ENCODE measurements at regions not wholly inside any gene's neighbourhood (a gene's known extent, or its start where the extent isn't known, plus 50 kb on each side); places are given as distances from the start of the nearest gene placed in this dataset.
A peak's percentile ranks its signal among the peaks of the same experiment; 100 is the strongest.

GRCh38 chr17:45573924-45574770 is 83.6 kb upstream of the PLEKHM1 start:
- Histone ChIP-seq H4K20me1 (ENCODE audit: insufficient read depth, low read length) (peaks cover 8% of the 10 kb centered on the region; the same call in 1 of the 2 replicates), H2AK9ac (replicated peaks; ENCODE audit: low read depth, low read length, poor library complexity) (no peak overlapping the region), H2AK5ac (ENCODE audit: low read depth, low read length) (peak overlapping the region; percentile 76; the same call in 1 of the 2 replicates), H4K91ac (ENCODE audit: insufficient read depth, low read depth, low read length) (peak overlapping the region; percentile 53; the same call in 1 of the 2 replicates), H3K4ac (ENCODE audit: low read depth, low read length) (peak overlapping the region; percentile 82; the same call in 1 of the 2 replicates), H4K5ac (ENCODE audit: low read depth, low read length) (peak overlapping the region; percentile 8; the same call in 1 of the 2 replicates), H3K9me3 (ENCODE audit: control insufficient read depth, insufficient read depth, low read length) (no peaks in the 10 kb centered on the region), H2AFZ (replicated peaks; ENCODE audit: low read length, poor library complexity) (no peak overlapping the region), H3K27me3 (ENCODE audit: control insufficient read depth, insufficient read depth, low read length) (no peaks in the 10 kb centered on the region), H3K36me3 (ENCODE audit: control insufficient read depth, insufficient read depth, low read length) (no peaks in the 10 kb centered on the region), H3K9me1 (ENCODE audit: insufficient read depth, low read length) (peaks cover 13% of the 10 kb centered on the region), H3K27ac (ENCODE audit: insufficient read depth, low read length) (peak overlapping the region; percentile 41; the same call in 1 of the 2 replicates), H2BK20ac (ENCODE audit: low read depth, low read length) (peak overlapping the region; percentile 62; the same call in 1 of the 2 replicates), H3K4me2 (ENCODE audit: low read depth, low read length) (peak overlapping the region; percentile 61; the same call in 1 of the 2 replicates), H3K4me3 (ENCODE audit: insufficient read depth, low read depth, low read length) (no peak overlapping the region), H3K56ac (ENCODE audit: extremely low read depth, insufficient read depth, low read length) (no peak overlapping the region), H3K79me1 (ENCODE audit: low read depth in 1 of 2, low read length in 2 of 2) (peaks cover 31 to 43% of the 10 kb centered on the region in 2 experiments), H2BK5ac (ENCODE audit: low read depth, low read length, poor library complexity, severe bottlenecking) (peak overlapping the region; percentile 56), H3K9ac (ENCODE audit: low read depth, low read length) (no peak overlapping the region; the same call in 1 of the 2 replicates), H3K4me1 (ENCODE audit: control insufficient read depth, insufficient read depth, low read length) (peaks cover 8% of the 10 kb centered on the region), H2BK15ac (ENCODE audit: low read depth, low read length) (0 out of 3 replicates have a peak overlapping the region, but pooled peaks have one; percentile 62), H3K18ac (ENCODE audit: low read depth, low read length) (peak overlapping the region; percentile 50; the same call in 1 of the 2 replicates), H4K8ac (ENCODE audit: low read depth in 2 of 2, low read length in 2 of 2) (peak overlapping the region in 1 of 2 experiments; percentile 39; a peak in 1 of 4 replicates), H3K14ac (replicated peaks; ENCODE audit: low read depth, low read length) (peak overlapping the region; percentile 94), H2BK120ac (ENCODE audit: low read depth, low read length) (peak overlapping the region; percentile 82), H3K23ac (ENCODE audit: low read depth, low read length) (peak overlapping the region; percentile 78; the same call in 1 of the 2 replicates)
- POLR2A ChIA-PET (ENCODE audit: unreplicated experiment): no interaction called here
- DNase-seq: peak; percentile 88
- intact Hi-C loops (cut with micrococcal nuclease): no loop called here
- dilution Hi-C loops (cut with HindIII; ENCODE audit: low sequenced_read_pairs, unreplicated experiment): no loop called here
- in situ Hi-C loops (cut with MboI; ENCODE audit: low sequenced_read_pairs): no loop called here
- ATAC-seq (ENCODE audit: low read depth): peak; percentile 92
- CTCF ChIA-PET: no interaction called here
- TF ChIP-seq FOS (IDR thresholded peaks at IDR 0.05; ENCODE audit: low read depth, low read length): no peak
- peak; percentile 89 for TF ChIP-seq CEBPB (IDR thresholded peaks at IDR 0.05; ENCODE audit: low read depth, low read length)
- TF ChIP-seq MAFK (IDR thresholded peaks at IDR 0.05; ENCODE audit: low read depth, low read length): no peak
- peak; percentile 77 for TF ChIP-seq USF2 (IDR thresholded peaks at IDR 0.05; ENCODE audit: low read depth, low read length)
- no peak for TF ChIP-seq MXI1 (IDR thresholded peaks at IDR 0.05; ENCODE audit: borderline replicate concordance, low read depth, low read length)
- TF ChIP-seq RCOR1 (IDR thresholded peaks at IDR 0.05; ENCODE audit: insufficient replicate concordance, low read length): peak; percentile 24
- no peak for TF ChIP-seq POLR2A (IDR thresholded peaks at IDR 0.05; ENCODE audit: low read depth, low read length)
- no peak for TF ChIP-seq BHLHE40 (IDR thresholded peaks at IDR 0.05; ENCODE audit: low read depth, low read length)
- no peak for TF ChIP-seq NFE2L2 (IDR thresholded peaks at IDR 0.05; ENCODE audit: low read depth, low read length)
- TF ChIP-seq, protein P1, sequence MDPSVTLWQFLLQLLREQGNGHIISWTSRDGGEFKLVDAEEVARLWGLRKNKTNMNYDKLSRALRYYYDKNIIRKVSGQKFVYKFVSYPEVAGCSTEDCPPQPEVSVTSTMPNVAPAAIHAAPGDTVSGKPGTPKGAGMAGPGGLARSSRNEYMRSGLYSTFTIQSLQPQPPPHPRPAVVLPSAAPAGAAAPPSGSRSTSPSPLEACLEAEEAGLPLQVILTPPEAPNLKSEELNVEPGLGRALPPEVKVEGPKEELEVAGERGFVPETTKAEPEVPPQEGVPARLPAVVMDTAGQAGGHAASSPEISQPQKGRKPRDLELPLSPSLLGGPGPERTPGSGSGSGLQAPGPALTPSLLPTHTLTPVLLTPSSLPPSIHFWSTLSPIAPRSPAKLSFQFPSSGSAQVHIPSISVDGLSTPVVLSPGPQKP (IDR thresholded peaks at IDR 0.05; ENCODE audit: borderline replicate concordance, low read depth, low read length): no peak
- TF ChIP-seq, protein P2, sequence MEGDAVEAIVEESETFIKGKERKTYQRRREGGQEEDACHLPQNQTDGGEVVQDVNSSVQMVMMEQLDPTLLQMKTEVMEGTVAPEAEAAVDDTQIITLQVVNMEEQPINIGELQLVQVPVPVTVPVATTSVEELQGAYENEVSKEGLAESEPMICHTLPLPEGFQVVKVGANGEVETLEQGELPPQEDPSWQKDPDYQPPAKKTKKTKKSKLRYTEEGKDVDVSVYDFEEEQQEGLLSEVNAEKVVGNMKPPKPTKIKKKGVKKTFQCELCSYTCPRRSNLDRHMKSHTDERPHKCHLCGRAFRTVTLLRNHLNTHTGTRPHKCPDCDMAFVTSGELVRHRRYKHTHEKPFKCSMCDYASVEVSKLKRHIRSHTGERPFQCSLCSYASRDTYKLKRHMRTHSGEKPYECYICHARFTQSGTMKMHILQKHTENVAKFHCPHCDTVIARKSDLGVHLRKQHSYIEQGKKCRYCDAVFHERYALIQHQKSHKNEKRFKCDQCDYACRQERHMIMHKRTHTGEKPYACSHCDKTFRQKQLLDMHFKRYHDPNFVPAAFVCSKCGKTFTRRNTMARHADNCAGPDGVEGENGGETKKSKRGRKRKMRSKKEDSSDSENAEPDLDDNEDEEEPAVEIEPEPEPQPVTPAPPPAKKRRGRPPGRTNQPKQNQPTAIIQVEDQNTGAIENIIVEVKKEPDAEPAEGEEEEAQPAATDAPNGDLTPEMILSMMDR (conservative IDR thresholded peaks at IDR 0.05; ENCODE audit: low read depth, low read length): no peak
- BruUV-seq (replicated peaks): no TSS peak
- WGBS, 2 experiments (ENCODE audit: extremely low coverage in 2 of 2, insufficient read length in 1 of 2): 80% methylated on average over 1 of the region's 5 CpGs; no CpG with 5 or more reads in 1 of the 2 experiments
